Parathyroid adenoma (tissue), 2 donors: ENCODE measurements at regions not wholly inside any gene's neighbourhood (a gene's known extent, or its start where the extent isn't known, plus 50 kb on each side); places are given as distances from the start of the nearest gene placed in this dataset.

ENCODE experiments used
- H2AFZ ChIP-seq: fragments of 300-600 bp; sonication (generic); one replicate; pipeline ENCODE4 v1.7.0; 2017; ENCODE audit warnings: antibody characterized with exemption, mild to moderate bottlenecking
- H3K27ac ChIP-seq: fragments of 300-600 bp; sonication (generic); one replicate; pipeline ENCODE4 v1.7.0; 2017
- H3K27me3 ChIP-seq: fragments of 300-600 bp; sonication (generic); one replicate; pipeline ENCODE4 v1.7.0; 2017; ENCODE audit warnings: low read length; ENCODE audit not compliant: control insufficient read depth, insufficient read depth
- H3K36me3 ChIP-seq: fragments of 300-600 bp; sonication (generic); one replicate; pipeline ENCODE4 v1.7.0; 2017; ENCODE audit warnings: low read length; ENCODE audit not compliant: control insufficient read depth, insufficient read depth
- H3K4me1 ChIP-seq: fragments of 300-600 bp; sonication (generic); one replicate; pipeline ENCODE4 v1.7.0; 2017; ENCODE audit warnings: control low read depth
- H3K4me2 ChIP-seq: fragments of 300-600 bp; sonication (generic); one replicate; pipeline ENCODE4 v1.7.0; 2017; ENCODE audit warnings: low read length
- H3K4me3 ChIP-seq: fragments of 300-600 bp; sonication (generic); one replicate; pipeline ENCODE4 v1.7.0; 2017; ENCODE audit warnings: low read depth, low read length
- H3K79me2 ChIP-seq: fragments of 300-600 bp; sonication (generic); one replicate; pipeline ENCODE4 v1.7.0; 2017; ENCODE audit warnings: control low read depth
- H3K9ac ChIP-seq: fragments of 300-600 bp; sonication (generic); one replicate; pipeline ENCODE4 v1.7.0; 2017; ENCODE audit warnings: mild to moderate bottlenecking
- H3K9me3 ChIP-seq: fragments of 300-600 bp; sonication (generic); one replicate; pipeline ENCODE4 v1.7.0; 2017; ENCODE audit warnings: low read length; ENCODE audit not compliant: control insufficient read depth
- TF ChIP-seq, protein P1 (sequence below): fragments of 300-600 bp; sonication (generic); IDR thresholded peaks from one replicate; pipeline ENCODE4 v1.7.0; 2017; ENCODE audit warnings: antibody characterized with exemption, mild to moderate bottlenecking
- donor health status: primary hyperparathyroidism.

DNA sequence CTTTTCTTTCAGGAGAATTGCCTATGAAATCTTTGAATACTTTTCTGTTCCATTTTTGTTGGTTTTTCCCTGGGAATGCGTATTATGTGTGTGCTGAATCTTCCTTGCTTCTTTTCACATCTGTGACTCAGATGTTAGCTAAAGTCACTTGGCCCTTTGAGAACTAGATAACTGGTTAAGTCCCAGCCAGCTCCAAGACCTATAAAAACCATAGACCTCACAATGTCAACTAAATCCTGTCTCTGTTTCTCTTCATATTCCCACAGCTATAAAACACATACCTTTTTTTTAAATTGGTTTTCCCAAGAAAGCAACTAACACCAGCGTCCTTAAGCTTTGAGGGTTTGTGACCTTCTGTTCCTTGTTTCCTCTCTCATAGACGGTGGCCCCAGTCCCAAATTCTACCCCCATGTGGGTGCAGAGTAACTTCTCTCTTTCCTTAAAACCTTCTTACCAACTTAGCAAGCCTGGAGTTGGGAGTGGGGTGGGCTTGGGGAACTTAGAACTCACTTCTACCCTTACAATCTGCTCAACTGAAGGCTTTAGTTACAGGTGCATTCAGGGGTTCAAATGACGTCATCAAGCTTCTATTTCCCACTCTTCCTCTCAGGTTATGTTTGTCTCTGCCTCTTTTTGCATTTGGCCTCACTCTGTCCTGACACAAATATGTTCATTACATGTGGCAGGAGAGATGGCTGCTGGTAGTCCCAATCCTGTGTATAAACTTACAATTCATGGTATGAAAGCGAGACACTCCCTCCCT, 58.1 kb upstream of the TGIF1 start:
- TF ChIP-seq, protein P1, sequence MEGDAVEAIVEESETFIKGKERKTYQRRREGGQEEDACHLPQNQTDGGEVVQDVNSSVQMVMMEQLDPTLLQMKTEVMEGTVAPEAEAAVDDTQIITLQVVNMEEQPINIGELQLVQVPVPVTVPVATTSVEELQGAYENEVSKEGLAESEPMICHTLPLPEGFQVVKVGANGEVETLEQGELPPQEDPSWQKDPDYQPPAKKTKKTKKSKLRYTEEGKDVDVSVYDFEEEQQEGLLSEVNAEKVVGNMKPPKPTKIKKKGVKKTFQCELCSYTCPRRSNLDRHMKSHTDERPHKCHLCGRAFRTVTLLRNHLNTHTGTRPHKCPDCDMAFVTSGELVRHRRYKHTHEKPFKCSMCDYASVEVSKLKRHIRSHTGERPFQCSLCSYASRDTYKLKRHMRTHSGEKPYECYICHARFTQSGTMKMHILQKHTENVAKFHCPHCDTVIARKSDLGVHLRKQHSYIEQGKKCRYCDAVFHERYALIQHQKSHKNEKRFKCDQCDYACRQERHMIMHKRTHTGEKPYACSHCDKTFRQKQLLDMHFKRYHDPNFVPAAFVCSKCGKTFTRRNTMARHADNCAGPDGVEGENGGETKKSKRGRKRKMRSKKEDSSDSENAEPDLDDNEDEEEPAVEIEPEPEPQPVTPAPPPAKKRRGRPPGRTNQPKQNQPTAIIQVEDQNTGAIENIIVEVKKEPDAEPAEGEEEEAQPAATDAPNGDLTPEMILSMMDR, result no peak
- no peak overlapping the region for H3K27ac ChIP-seq
- H3K9ac ChIP-seq, result no peak overlapping the region
- no peaks in the 10 kb centered on the region for H3K79me2 ChIP-seq
- no peaks in the 10 kb centered on the region for H3K36me3 ChIP-seq
- no peak overlapping the region for H3K4me3 ChIP-seq
- H3K27me3 ChIP-seq, result no peaks in the 10 kb centered on the region
- H2AFZ ChIP-seq, result no peak overlapping the region
- no peaks in the 10 kb centered on the region for H3K9me3 ChIP-seq
- no peak overlapping the region for H3K4me2 ChIP-seq
- H3K4me1 ChIP-seq, result peaks cover 4% of the 10 kb centered on the region

DNA sequence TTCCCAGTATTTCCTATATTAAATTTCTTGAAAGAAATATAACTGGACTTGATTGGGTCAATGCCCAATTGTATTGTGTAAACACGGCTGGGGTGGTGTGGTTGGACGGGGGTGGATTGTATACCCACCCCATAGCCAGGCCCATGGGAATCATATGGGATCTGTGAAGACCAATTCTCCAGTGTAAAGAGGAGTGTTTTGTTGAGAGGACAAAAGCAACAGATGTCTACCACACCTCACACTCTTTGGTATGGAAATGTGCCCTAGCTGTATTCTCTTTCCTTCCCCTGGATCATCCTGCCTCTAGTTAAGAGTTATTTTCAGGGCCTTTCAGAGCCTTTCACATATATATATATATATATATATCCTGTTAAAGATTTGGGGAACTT, 57.5 kb upstream of the TGIF1 start:
- Histone ChIP-seq H3K27me3 (no peaks in the 10 kb centered on the region), H3K4me1 (peaks cover 8% of the 10 kb centered on the region), H2AFZ (no peak overlapping the region), H3K9ac (no peak overlapping the region), H3K36me3 (no peaks in the 10 kb centered on the region), H3K4me3 (no peak overlapping the region), H3K79me2 (no peaks in the 10 kb centered on the region), H3K9me3 (no peaks in the 10 kb centered on the region), H3K4me2 (no peak overlapping the region), H3K27ac (no peak overlapping the region)
- TF ChIP-seq, protein P1, result no peak

DNA sequence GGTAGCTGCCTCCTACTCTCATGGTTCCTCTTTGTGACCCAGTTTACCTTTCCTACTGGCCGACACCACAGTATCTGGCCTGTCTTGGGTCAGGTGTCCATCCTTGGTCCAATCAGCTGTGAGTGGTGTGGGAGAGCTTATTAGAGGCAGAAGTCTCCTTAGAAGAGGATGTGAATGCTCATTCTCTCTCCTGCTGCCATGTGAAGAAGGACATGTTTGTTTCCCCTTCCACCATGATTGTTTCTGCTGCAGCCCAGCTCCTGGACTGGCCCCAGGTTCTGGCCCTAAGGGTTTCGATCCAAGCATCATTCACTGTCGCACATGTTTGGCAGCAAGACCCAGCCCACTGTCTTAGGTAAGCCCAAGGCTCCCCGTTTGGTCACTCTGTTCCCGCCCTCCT, 55.3 kb upstream of the TGIF1 start:
- TF ChIP-seq, protein P1, result no peak
- Histone ChIP-seq H3K9ac (no peak overlapping the region), H3K79me2 (no peaks in the 10 kb centered on the region), H3K36me3 (no peaks in the 10 kb centered on the region), H3K4me1 (peaks cover 8% of the 10 kb centered on the region), H3K9me3 (no peaks in the 10 kb centered on the region), H3K27me3 (no peaks in the 10 kb centered on the region), H3K4me2 (no peak overlapping the region), H3K27ac (no peak overlapping the region), H3K4me3 (no peak overlapping the region), H2AFZ (no peak overlapping the region)

DNA sequence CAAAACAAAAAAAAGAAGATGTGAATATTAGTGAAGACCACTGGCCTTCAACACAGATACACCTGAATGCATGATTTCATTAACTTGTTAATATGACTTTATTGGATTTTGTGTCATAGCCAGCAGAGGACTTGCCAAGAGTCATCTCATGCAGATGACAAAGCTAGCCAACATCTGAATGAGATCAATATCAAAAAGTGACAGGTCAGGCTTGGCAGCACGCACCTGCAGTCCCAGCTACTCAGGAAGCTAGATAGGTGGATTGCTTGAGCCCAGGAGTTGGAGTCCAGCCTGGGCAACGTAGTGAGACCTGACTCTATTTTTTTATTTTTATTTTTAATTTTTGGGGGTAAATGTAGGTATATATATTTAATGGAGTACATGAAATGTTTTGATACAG, 54.5 kb upstream of the TGIF1 start:
- Histone ChIP-seq H3K9me3 (no peaks in the 10 kb centered on the region), H3K36me3 (no peaks in the 10 kb centered on the region), H2AFZ (no peak overlapping the region), H3K27ac (no peak overlapping the region), H3K79me2 (no peaks in the 10 kb centered on the region), H3K4me2 (no peak overlapping the region), H3K27me3 (no peaks in the 10 kb centered on the region), H3K9ac (no peak overlapping the region), H3K4me3 (no peak overlapping the region), H3K4me1 (peaks cover 8% of the 10 kb centered on the region)
- TF ChIP-seq, protein P1, result no peak
